ENCODE measurements at regions not wholly inside any gene's neighbourhood (a gene's known extent, or its start where the extent isn't known, plus 50 kb on each side); places are given as distances from the start of the nearest gene placed in this dataset.

DNA sequence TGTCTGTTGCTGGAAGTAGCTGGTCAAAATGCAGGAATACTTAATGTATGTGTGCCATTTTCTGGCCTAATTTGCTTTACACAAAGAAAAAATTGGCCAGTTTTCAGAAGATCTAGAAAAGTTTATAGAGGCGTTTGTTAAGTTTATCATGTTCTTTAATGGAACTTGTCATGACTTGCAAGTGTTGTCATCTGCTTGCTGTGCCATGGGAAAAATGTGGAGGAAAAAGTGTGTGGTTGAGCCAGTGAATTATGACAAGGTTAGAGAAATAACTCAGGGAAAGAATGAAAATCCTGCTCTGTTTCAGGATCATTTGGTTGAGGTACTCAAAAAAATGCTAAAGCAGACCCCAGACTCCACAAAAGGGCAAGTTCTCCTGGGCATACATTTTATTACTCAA is 301.6 kb upstream of the CDH2 start:
- TF ChIP-seq, protein P1, sequence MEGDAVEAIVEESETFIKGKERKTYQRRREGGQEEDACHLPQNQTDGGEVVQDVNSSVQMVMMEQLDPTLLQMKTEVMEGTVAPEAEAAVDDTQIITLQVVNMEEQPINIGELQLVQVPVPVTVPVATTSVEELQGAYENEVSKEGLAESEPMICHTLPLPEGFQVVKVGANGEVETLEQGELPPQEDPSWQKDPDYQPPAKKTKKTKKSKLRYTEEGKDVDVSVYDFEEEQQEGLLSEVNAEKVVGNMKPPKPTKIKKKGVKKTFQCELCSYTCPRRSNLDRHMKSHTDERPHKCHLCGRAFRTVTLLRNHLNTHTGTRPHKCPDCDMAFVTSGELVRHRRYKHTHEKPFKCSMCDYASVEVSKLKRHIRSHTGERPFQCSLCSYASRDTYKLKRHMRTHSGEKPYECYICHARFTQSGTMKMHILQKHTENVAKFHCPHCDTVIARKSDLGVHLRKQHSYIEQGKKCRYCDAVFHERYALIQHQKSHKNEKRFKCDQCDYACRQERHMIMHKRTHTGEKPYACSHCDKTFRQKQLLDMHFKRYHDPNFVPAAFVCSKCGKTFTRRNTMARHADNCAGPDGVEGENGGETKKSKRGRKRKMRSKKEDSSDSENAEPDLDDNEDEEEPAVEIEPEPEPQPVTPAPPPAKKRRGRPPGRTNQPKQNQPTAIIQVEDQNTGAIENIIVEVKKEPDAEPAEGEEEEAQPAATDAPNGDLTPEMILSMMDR (conservative IDR thresholded peaks at IDR 0.05; ENCODE audit: low read depth, low read length), result no peak
- TF ChIP-seq EZH2 (IDR thresholded peaks at IDR 0.05; ENCODE audit: borderline replicate concordance, low read depth, low read length, poor library complexity, severe bottlenecking), result no peak

All from A673 (cell line).